ENCODE measurements at regions not wholly inside any gene's neighbourhood (a gene's known extent, or its start where the extent isn't known, plus 50 kb on each side); places are given as distances from the start of the nearest gene placed in this dataset.

GRCh38 chr11:109329716-109330115 is 92.3 kb upstream of the C11orf87 start:
- no peak overlapping the region for H3K4me3 Mint-ChIP-seq
- no peaks in the 10 kb centered on the region for H3K27me3 Mint-ChIP-seq (ENCODE audit: low read depth)
- H3K9me3 Mint-ChIP-seq = peaks cover 2% of the 10 kb centered on the region
- H3K36me3 Mint-ChIP-seq (ENCODE audit: low read depth) = no peaks in the 10 kb centered on the region
- H3K27ac Mint-ChIP-seq = no peak overlapping the region
- TF ChIP-seq, protein P1, sequence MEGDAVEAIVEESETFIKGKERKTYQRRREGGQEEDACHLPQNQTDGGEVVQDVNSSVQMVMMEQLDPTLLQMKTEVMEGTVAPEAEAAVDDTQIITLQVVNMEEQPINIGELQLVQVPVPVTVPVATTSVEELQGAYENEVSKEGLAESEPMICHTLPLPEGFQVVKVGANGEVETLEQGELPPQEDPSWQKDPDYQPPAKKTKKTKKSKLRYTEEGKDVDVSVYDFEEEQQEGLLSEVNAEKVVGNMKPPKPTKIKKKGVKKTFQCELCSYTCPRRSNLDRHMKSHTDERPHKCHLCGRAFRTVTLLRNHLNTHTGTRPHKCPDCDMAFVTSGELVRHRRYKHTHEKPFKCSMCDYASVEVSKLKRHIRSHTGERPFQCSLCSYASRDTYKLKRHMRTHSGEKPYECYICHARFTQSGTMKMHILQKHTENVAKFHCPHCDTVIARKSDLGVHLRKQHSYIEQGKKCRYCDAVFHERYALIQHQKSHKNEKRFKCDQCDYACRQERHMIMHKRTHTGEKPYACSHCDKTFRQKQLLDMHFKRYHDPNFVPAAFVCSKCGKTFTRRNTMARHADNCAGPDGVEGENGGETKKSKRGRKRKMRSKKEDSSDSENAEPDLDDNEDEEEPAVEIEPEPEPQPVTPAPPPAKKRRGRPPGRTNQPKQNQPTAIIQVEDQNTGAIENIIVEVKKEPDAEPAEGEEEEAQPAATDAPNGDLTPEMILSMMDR (IDR thresholded peaks at IDR 0.05; ENCODE audit: unreplicated experiment in 3 of 3) = no peak
- peaks cover 11% of the 10 kb centered on the region for H3K4me1 Mint-ChIP-seq

DNA sequence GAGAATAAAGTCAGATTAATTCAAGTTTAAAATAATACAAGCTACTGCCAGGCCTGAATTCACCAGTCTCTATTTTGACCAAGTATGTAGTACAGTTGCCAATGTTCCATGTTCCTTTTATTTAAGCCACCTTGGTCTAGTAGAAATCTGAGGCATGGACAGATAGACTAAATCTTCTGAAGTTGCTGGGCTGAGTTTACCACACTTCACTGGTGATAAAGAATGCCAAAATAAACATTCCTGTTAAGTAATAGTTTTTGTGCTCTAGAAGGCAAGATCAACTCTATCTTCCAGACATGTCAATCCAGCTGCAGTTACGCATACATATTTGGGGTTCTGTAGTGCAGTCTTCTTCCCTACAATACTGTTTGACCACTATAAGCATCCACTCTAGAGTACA is 83.9 kb upstream of the C11orf87 start:
- TF ChIP-seq, protein P1 (IDR thresholded peaks at IDR 0.05; ENCODE audit: unreplicated experiment in 3 of 3) = no peak
- Mint-ChIP-seq H3K36me3 (ENCODE audit: low read depth) (no peaks in the 10 kb centered on the region), H3K27ac (no peak overlapping the region), H3K4me3 (no peak overlapping the region), H3K9me3 (no peaks in the 10 kb centered on the region), H3K27me3 (ENCODE audit: low read depth) (no peaks in the 10 kb centered on the region), H3K4me1 (peaks cover 1% of the 10 kb centered on the region)

DNA sequence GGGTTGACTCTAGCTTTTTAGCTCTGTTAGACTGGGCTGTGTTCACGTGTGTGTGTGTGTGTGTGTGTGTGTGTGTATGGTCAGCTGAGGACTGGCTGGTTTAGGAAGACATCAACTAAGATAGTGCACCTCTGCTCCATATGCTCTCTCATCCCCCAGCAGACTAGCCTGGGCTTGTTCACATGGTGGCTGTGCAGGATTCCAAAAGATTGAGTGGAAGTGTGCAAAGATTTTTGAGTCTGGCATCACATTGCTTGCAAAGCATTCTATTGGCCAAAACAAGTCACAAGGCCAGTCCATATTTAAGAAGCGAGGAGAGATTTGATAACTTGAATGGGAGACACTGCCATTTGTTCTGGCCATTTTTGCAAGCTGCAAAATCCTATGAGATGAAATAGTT is 79.7 kb upstream of the C11orf87 start:
- Mint-ChIP-seq H3K27ac (no peak overlapping the region), H3K4me1 (peaks cover 7% of the 10 kb centered on the region), H3K9me3 (no peaks in the 10 kb centered on the region), H3K27me3 (ENCODE audit: low read depth) (no peaks in the 10 kb centered on the region), H3K36me3 (ENCODE audit: low read depth) (no peaks in the 10 kb centered on the region), H3K4me3 (no peak overlapping the region)
- TF ChIP-seq, protein P1 (IDR thresholded peaks at IDR 0.05; ENCODE audit: unreplicated experiment in 3 of 3) = no peak

DNA sequence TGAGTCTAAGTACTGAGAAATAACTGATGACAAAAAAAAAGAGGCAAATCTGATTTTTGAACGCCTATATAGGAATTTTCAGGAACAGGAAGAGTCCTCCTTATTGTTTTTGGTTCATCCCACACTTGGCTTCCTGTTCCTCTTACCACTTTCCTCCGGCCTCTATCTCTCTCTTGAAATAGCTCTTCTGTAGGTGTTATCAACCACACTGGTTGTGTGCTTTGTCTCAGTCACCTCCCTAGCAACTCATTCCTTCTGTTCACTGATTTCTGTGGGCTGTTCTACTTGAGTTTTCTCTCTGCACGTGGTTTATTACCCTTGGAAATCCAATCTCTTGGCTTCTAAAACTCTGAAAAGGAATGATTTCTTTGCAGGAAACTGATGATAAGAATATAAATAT is 78.7 kb upstream of the C11orf87 start:
- TF ChIP-seq, protein P1 (IDR thresholded peaks at IDR 0.05; ENCODE audit: unreplicated experiment in 3 of 3) = no peak
- Mint-ChIP-seq H3K9me3 (no peaks in the 10 kb centered on the region), H3K27ac (peak overlapping the region in 1 of 3 experiments; percentile 24), H3K4me1 (peaks cover 14% of the 10 kb centered on the region), H3K27me3 (ENCODE audit: low read depth) (no peaks in the 10 kb centered on the region), H3K36me3 (ENCODE audit: low read depth) (no peaks in the 10 kb centered on the region), H3K4me3 (no peak overlapping the region)

DNA sequence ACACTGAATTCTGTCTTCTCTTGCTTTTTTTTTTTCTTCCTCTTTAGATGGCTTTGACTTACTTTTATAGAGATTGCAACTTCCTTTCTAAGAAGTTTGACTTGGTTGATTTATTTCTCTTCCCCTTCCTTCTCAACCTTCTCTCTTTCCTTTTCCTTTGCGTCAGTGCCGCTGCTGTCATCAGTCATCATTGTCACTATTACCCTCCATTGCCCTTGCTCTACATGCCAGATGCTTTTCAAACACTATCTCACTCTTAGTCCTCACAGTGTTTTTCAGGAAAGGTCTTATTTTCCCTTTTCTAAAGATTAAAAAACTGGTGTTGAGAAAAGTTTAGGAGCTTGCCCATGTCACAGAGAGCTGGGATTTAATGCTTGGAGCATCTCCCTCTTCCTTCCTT is 74.7 kb upstream of the C11orf87 start:
- Mint-ChIP-seq H3K27me3 (ENCODE audit: low read depth) (no peaks in the 10 kb centered on the region), H3K4me1 (peaks cover 29% of the 10 kb centered on the region), H3K9me3 (peaks cover 4% of the 10 kb centered on the region), H3K4me3 (no peak overlapping the region), H3K27ac (peak overlapping the region in 2 of 3 experiments; percentile 21 to 67), H3K36me3 (ENCODE audit: low read depth) (no peaks in the 10 kb centered on the region)
- TF ChIP-seq, protein P1 (IDR thresholded peaks at IDR 0.05; ENCODE audit: unreplicated experiment in 3 of 3) = no peak

- Mint-ChIP-seq H3K4me1 (peaks cover 24% of the 10 kb centered on the region), H3K27ac (peak overlapping the region; percentile 34 to 87 (median 69)), H3K4me3 (no peak overlapping the region), H3K27me3 (ENCODE audit: low read depth) (no peaks in the 10 kb centered on the region), H3K36me3 (ENCODE audit: low read depth) (no peaks in the 10 kb centered on the region), H3K9me3 (peaks cover 10% of the 10 kb centered on the region)
- TF ChIP-seq, protein P1 (IDR thresholded peaks at IDR 0.05; ENCODE audit: unreplicated experiment in 3 of 3) = no peak
Measured at GRCh38 chr11:109349276-109350080, 72.5 kb upstream of the C11orf87 start.

All from nephron (organoid).